GM19240 (cell line): ENCODE measurements at regions not wholly inside any gene's neighbourhood (a gene's known extent, or its start where the extent isn't known, plus 50 kb on each side); places are given as distances from the start of the nearest gene placed in this dataset.

Experiments
- DNase-seq: peaks from one replicate; pipeline ENCODE4 v3.0.0; 2011; ENCODE audit warnings: low spot score; ENCODE audit not compliant: insufficient read length

DNA sequence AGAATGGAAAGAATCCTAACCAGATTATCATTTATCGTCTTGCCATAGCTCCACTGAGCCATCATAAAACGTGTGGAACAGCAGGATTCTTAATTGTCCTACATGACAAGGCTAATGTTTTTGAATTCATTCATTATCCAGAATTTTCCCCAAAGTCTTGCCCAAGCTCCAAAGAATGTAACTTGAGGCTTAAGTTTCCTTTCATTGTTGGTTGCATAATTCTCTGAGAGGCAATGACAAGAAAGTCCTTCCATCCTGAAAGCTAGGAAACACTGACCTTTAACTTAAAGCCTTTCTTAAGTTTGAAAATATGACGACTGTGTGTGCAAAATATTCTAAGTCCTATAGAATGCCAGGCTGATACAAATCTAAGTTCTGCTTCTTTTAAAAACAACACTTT lies 546.1 kb downstream of the SUCLA2 start:
- DNase-seq, result no peak

DNA sequence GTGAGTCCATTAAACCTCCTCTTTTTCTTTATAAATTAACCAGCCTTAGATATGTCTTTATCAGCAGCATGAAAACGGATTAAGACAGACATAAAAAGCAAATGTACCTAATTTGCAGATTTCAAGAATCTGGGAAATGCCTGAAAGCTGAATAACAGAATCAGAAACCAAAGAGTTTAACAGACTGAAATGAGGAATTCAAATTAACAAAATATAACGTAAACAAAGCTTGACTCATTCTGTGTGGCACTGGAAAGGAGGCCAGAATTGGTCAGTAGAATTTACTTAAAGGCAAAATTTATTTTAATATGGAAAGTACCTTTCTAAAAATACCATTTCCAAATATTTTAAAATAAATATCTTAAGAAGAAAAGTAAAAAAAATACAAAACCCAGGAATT lies 540.6 kb upstream of the HTR2A start:
- no peak for DNase-seq

DNA sequence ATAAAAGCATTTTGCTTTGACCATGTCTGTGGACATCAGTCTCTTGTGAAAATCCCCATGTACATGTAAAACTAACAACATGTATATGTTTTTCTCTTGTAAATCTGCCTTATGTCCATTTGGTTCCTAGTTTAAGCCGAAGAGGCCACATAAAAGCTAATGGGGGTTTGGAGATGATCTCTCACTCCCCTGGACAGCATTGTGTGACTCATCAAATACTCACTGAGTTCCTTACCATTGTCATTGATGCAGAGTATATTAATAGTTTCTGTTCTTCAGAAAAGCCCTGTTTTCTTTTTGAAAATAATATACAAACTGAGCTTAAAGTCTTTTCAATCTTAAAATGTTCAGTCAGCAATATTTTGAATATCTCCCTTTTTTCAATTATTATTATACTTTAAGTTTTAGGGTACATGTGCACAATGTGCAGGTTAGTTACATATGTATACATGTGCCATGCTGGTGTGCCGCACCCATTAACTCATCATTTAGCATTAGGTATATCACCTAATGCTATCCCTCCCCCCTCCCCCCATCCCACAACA lies 536.7 kb upstream of the HTR2A start:
- DNase-seq, result no peak

DNA sequence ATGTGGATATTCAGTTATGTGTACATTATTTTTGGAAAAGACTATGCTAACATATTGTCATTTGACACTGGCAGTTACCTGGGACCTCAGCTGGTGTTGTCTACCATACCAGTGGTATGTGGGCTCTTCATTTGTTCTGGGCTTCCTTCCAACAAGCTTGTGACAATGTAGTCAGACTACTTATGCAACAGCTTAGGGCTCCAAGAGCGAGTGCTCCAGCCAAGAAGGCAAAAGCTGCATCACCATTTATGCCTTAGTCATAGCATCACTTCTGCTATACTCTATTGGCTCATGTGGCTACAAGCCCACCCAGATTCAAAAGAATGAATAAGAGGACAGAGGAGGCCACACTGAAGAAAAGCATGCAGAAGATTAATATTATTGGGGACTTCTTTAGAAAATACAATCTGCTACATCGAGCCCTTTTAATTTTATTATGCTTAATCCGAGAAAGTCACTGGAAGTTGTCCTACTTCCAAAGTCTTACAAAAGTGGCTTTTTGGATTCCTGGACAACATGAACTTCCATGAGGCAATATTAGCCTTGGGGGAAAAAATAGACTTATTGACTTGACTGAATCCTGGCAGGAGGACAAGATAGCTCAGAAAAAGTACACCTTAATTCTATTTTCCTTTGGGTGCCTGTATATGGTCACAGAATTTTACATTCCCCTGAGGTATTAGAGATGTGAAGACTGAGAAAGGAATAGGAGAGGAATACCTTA lies 529.4 kb upstream of the HTR2A start:
- DNase-seq, result no peak

DNA sequence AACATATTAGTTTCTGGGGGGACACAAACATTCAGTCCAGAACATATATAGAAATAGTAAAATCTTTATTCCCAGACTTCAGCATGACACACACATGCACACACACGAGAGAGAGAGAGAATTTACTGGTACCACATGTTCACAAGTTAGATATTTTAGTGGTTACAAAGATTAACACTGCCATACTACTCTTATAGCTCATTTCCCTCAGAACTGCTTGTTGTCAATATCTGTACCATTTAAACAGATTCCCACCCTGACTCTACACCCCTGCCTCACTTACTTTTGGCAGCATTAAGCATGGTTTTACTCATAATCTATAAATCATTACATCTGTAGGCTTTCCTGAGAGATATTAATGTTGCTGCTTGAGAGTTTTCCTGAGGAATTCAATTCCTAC lies 524.7 kb upstream of the HTR2A start:
- DNase-seq, result no peak

DNA sequence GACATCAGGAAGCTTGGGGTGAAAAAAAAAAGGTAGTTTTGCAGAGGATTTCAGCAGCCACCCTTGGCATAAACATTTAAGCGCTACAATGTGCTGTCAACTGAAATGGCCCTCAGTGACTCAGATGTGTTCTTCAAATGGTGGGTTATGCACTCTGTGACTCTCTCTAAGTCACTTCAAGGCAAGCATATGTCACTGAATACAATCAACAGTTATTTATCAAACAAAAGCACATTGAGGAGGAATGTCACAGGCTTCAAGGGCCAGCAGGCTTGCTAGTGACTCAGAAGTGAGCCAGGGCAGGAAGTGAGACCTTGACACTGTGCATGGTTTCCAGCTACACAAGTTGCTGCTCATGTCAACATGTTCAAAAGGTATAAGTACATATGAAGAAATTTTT lies 523.7 kb upstream of the HTR2A start:
- DNase-seq, result no peak

DNA sequence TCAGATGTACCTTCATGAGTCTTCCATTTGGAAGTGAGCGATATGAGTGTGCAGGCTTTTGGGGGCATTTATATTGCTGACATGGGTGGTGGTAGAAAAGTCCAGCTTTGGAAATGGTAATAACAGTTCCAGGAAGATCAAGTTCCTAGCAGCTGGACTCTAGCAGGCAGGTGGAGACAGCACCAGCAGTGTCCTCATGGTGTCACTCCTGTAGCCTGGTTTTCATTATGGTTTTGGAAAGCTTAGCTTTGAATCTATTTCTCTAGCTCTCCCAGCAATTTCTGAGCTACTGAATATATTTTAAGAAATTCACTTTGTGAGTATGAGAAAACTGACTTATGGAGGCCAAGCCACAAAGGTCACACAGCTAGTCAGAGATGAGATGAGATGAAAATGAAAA lies 523.2 kb upstream of the HTR2A start:
- no peak for DNase-seq

DNA sequence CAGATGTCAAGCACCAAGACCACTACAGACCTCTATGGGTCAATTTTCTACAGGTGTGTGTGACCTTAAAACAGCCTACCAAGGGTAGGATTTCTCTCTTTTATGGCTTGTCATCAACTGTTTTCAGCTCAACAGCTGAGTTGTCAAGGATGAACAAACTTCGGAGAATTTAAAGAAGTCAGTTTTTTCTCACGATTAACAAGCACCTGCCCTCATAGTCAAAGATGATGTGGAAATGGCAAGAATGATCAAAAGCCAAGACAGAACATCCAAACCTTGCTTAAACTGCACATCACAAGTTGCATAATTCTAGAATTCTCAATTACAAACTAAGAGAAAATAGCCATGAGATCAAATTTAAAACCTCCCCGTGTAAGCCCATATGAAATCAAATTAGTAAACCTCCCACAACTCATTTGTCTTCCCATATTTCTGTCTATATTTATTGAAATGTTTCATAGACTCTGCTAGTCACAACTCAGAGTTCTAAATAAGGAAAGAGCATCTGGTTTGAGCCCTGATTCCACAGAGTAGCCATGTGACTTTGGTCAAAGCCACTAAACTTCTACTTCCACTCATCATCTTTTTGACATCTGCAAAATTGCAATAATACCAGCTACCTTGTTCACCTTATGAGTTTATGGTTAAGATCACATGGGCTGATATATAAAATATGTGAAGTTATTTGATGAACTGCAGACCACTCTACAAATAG lies 521.5 kb upstream of the HTR2A start:
- no peak for DNase-seq

DNA sequence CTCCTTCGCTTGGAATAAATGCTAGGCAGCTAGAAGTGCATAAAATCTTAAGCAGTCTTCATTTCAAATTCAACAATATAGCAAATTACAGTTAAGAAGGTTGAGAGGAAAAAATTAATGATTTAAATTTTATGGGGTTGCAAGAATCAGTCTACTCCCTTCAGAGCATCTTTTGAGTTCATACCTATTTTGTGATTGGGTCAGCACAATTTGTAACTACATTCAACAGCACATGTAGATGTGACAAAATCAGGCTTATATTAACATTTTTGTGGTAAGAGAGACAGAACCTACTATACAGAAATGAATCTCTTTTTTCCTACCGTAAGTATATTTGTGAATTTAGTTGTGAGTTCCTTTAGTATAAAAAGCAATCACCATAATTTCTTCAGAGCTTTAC lies 520.6 kb upstream of the HTR2A start:
- DNase-seq, result no peak

DNA sequence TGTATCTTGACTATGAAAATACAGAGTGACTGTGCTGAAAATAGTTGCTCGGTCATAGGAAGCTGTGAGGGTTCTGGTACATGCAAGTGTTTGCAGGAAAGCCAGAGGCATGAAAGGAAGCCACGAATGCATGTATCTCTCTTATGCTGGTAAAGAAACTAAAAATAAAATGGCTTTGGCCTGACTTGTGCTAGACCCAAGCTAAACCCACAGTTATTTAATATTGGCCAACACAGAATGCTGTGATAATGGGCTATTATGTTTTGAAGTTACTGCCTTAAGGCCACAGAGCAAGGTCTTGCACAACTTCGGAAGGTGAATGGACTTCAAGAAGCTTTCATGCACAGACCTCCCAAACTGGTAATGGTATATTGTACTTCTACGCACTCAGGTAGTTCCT lies 518.2 kb upstream of the HTR2A start:
- no peak for DNase-seq

DNA sequence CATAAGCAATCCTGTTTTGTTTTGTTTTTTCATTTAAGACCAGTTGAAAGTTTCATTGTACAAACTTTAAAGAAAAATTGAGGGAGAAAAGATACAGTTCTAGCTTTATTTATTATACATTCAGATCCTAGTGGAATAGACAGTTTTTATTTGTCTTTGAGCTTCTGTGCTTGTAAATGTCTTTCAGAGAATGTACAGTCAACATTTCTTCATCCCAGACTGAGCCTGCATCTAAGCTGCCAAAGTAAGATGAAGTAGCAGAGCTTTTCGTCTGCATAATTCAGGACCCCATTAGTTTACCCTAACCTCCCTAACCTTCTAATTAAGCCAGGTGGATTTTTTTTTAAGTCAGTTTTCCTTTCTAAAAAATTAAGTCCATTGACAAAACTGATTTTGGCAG lies 516.7 kb upstream of the HTR2A start:
- DNase-seq, result no peak

DNA sequence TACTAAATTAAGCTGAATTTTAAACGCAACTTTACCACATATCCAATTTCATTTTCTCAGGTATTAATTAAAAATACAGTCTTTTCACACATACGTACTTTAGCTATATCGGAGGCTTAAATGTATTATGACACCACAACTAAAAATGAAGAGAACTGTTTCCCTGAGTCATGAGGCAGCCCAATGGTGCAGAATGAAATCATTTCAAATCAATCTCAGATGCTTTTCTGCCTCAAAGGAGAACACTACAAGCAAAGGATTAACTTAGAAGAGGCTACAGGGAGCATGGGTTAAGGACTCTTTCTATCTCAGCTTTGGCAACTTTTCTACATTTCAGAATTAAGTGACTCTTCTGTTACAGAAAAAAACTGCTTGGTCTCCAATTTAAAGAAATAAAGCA lies 516.3 kb upstream of the HTR2A start:
- no peak for DNase-seq

DNA sequence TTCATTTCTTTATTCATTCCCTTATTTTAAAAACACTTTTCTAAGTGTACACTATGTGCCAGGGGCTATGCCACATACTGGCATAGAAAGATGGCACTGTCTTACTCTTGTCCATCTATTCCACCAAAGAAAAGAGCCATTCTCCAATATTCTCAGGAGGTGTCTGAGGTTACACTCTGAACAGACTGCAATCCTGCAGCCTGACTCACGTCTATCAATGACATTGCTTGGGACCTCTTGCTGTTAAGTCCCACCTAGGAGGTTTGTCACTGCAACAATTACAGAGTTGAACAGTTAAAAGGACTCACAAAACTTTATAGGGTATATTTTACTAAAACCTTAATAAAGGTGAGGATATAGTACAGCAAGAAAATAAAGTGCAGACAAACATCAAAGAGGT lies 512.9 kb upstream of the HTR2A start:
- no peak for DNase-seq

DNA sequence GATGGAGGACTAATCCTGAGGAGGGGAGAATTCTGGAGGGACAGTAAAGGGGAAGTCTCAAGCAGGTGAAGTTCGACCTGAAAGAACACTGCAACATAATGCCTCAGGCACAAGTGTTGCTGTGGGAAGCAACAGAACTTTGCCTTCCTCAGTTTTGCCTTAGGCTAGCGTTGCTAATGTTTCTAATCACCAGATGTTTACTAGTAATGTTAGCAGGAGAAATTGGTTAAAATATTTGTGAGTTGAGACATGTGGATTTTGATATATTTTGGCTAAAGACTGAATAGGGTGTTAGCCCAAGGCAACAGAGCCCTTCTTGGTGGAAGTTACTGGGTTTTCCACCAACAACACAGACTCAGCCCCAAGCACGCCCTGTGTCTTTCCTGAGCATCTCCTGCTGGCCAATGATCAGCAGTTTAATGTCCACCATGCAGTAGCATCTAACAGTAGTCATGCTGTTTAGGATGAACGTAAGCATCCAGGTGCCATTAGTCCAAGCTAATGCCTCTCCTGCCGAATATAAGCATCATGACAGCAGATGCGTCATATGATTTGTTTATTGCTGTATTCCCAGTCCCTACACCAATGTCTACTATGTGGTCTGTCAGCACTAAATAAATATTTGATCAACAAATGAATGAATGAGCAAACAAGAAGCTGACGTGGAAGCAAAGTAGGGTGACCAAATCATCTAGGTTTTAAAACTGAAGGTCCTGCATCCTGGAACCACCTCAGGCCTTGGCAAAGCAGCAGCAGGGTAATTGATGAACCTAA lies 511.9 kb upstream of the HTR2A start:
- DNase-seq, result no peak

DNA sequence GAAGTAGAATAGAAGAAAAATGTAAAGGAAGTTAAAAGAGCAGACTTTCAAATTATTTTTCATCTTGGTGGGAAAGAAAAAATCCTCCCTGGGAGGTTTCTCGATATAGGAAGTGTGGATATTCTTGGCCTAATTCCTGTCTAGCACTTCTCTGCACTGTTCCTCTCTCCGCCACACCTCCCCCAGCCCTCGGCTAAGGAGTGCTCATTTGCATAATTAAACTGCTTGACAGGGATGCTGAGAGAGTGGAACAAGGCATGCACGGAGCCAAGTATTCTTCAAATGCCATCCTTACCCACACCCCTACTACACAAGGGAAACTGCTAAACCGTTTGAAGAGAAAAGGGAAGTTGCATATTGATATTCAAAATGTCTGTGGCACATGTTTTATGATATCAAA lies 511.0 kb upstream of the HTR2A start:
- DNase-seq, result no peak

DNA sequence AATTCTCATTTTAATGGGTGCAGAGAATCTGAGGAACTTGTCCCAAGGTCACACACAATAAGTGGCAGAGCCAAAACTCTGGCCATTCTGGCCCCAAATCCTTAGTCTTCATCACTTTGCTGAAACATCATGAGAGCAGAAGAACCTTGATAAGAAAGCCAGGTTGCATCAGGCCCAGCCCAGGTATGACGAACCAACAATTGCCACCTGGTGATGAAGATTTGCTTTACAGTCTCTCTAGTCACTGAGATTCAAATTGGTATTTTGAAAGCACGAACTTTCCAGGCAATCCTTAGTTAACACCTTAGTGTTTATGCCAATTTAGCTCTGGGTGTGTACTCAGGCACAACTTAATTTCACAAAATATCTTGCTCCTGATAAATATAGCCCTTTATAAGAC lies 502.7 kb upstream of the HTR2A start:
- DNase-seq, result no peak

DNA sequence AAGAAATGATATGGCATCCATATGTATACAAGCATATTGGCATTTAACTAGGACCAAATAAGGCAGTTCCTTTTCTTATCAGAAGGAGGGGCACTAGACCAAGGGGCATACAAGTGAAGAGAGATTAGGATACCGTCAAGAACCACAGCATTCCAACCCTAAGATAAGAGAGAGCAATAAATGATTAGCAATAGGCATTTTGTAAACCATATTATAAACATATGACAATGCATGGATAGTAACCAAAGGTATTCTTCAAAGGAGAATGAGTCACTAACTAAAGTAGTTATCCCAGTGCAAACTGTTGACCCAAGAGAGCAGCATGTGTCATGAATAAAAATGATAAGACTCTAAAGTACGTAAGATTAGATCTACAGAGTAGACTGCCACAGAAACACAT lies 500.9 kb upstream of the HTR2A start:
- DNase-seq, result no peak

DNA sequence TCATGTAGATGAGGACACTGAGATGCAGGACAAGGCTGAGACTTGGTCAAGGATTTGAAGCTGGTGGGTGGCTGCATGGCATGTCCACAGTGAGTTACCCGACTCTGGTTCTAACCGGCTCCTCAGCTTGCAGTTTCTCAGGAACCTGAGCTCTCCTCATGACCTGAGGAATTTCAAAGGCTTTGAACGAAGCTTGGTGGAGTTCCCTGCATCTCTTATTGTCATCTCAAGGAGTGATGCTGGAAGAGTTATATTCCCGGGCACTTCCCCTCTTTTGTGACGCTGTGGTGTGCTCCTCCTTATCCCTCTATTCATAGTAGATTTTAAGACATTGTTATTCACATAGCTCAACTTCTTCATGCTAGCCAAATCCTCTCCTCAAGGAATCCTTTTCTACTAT lies 500.1 kb upstream of the HTR2A start:
- no peak for DNase-seq

DNA sequence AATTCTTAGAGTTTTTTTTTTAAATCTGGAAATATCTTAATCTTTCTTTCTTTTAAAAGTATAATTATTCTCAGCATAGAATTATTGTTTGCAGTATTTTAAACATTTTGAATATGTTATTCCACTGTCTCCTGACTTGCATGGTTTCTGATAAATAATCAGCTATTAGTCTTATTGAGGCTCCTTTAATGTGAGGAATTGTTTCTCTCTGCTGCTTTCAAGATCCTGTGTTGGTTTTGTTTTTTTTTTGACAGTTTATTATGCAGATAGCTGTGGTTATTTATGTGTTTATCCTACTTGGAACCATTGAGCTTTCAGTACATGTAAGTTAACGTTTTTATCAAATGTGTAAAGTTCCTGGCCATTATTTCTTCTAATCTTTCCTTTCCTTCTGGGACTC lies 477.9 kb upstream of the HTR2A start:
- DNase-seq, result no peak

DNA sequence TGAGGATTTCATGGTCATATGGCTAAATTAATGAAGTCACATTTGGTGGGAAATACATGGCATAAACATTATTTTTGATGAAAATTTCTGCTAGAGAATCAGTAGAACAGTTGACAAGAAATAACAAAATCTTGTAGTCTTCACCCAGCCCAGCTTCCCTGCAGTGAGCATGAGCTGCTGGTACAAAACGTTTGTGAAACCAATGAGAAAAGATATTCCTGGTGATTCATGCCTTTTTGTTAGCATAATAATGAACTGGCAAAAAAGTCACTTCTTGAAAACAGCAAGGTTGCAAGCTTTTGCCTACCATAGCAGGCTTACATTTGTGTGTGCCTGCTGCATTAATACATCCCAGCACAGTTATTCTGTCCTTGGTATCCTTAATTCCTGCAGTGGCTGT lies 475.9 kb upstream of the HTR2A start:
- no peak for DNase-seq

DNA sequence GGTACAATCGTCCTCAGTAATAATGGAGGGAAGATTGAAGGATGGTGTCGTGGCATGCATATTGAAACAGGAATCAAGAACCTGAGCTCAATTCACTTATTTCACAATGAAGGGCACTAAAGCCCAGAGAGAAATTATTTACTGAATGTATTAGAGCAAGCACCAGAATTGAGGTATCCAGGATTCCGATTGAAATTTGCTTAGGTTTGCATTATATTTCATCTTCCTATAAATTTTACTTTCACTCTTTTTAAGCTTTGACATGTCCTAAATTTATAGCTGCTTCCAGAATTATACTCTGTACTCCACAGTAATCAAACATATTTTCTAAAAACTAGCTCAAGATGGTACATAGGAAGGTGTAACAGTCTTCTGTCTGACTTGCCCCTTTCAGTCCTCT lies 454.9 kb upstream of the HTR2A start:
- no peak for DNase-seq
